MM.1S (cell line): ENCODE measurements at regions not wholly inside any gene's neighbourhood (a gene's known extent, or its start where the extent isn't known, plus 50 kb on each side); places are given as distances from the start of the nearest gene placed in this dataset.

ENCODE experiments used
- EZH2 ChIP-seq: fragments of 300-600 bp; sonication (generic); optimal IDR thresholded peaks from 2 replicates; pipeline ENCODE3; 2017; ENCODE audit warnings: low read depth, mild to moderate bottlenecking, antibody characterized with exemption, low read length, mixed read lengths
- TF ChIP-seq, protein P1 (sequence below): fragments of 300-600 bp; sonication (generic); IDR thresholded peaks from 2 replicates; pipeline ENCODE4 v1.5.1; 2016; ENCODE audit warnings: antibody characterized with exemption, low read length, mixed read lengths

DNA sequence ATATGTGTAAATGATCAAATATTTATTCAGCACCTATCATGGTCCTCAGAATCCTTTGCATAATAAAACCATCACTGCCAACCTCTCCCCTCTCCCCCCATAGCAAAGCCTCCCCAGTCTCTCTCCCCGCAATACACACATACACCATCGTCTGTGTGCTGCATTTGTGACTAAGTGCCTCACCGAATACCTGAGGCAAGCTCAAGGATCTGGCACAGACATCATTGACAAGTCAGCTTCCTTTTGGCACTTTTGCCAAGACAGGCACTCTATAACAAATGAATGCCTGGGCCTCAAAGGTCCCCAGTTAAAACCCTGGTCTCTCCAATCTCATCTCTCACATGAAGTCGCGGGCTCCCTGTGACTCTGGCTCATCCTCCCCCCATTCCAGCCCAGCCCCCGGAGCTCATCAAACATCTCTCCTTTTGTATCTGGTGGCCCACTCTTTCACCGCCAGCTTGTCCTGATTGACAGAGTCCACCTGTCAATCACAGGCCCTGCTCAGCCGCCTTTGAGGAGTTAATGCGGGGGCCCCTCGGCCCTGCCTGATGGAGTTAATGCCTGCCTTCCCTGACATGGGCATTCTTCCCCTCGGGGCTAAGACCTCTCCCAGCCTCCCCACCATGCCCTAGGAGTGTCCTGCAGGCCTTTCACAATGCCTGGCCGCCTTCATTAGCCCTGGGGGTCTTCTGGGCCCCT is 135.8 kb upstream of the ATP6AP2 start:
- TF ChIP-seq, protein P1, sequence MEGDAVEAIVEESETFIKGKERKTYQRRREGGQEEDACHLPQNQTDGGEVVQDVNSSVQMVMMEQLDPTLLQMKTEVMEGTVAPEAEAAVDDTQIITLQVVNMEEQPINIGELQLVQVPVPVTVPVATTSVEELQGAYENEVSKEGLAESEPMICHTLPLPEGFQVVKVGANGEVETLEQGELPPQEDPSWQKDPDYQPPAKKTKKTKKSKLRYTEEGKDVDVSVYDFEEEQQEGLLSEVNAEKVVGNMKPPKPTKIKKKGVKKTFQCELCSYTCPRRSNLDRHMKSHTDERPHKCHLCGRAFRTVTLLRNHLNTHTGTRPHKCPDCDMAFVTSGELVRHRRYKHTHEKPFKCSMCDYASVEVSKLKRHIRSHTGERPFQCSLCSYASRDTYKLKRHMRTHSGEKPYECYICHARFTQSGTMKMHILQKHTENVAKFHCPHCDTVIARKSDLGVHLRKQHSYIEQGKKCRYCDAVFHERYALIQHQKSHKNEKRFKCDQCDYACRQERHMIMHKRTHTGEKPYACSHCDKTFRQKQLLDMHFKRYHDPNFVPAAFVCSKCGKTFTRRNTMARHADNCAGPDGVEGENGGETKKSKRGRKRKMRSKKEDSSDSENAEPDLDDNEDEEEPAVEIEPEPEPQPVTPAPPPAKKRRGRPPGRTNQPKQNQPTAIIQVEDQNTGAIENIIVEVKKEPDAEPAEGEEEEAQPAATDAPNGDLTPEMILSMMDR = no peak
- TF ChIP-seq EZH2 = no peak
